ENCODE measurements at regions not wholly inside any gene's neighbourhood (a gene's known extent, or its start where the extent isn't known, plus 50 kb on each side); places are given as distances from the start of the nearest gene placed in this dataset.

DNA sequence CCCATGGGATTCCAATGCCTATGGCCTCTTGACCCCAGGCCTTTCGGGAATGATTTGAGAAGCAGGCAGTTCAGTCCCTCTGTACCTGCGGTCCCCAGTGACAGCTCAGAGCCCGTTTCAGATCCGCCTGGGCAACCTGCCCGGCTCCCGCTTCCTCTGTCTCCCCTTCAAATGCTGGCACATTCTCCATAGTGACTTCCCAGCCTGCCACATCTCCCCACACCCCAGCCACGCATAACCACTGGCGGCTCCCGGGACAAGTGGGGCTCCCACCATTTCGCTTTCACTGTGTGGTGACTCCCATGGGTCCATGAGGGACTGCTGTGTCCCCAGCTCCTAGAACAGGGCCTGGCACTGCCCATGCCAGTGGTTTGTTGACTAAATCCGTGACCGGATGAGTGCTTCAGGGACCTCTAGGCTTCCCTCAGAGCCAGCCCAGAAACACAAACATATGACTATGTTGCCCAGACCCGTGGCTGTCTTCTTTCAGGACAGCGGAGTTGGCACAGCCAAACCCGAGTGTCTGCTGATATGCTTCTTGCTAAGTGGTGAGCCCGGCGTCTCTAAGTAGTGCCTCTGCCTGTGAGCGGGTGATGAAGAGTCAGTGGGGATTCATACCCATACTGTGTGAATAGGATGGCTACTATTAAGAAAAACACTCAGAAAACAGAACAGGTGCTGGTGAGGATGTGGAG is 91.2 kb downstream of the GLI2 start:
- Histone ChIP-seq H3K27ac (0 out of 6 replicates have a peak overlapping the region, but pooled peaks of 1 of the 2 experiments have one; percentile 21), H3K4me2 (no peak overlapping the region)

DNA sequence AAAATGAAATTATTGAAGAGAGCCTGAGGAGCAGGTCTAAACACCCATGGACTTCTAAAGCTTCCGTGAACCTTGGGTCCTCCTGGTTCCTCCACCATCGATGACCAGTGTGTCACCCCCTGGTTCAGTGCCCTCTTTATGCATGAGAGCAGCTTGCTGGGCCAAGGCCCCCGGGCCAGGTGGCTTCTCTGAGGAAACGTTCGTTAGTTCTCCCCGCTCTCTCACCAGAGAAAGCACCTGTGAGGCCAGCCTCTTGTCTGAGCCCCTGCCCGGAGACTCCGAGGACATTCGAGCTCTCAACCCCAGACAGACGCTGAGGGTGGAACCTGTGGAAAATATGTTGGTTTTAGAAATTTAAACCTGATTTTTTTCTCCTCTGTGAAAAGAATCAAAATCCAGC is 92.4 kb downstream of the GLI2 start:
- 0 out of 3 replicates have a peak, but pooled peaks cover 2% of the 10 kb centered on the region for H3K4me1 ChIP-seq
- TF ChIP-seq, protein P1, sequence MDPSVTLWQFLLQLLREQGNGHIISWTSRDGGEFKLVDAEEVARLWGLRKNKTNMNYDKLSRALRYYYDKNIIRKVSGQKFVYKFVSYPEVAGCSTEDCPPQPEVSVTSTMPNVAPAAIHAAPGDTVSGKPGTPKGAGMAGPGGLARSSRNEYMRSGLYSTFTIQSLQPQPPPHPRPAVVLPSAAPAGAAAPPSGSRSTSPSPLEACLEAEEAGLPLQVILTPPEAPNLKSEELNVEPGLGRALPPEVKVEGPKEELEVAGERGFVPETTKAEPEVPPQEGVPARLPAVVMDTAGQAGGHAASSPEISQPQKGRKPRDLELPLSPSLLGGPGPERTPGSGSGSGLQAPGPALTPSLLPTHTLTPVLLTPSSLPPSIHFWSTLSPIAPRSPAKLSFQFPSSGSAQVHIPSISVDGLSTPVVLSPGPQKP (IDR thresholded peaks at IDR 0.05; ENCODE audit: low read depth, low read length) = no peak
- TF ChIP-seq CHD2 (IDR thresholded peaks at IDR 0.05; ENCODE audit: low read length, partially characterized antibody) = no peak
- no peak for TF ChIP-seq SMC3 (IDR thresholded peaks at IDR 0.05)
- no peak for TF ChIP-seq EHMT2 (IDR thresholded peaks at IDR 0.05; ENCODE audit: low read depth)
- TF ChIP-seq RNF2 (IDR thresholded peaks at IDR 0.05; ENCODE audit: borderline replicate concordance, low read depth) = no peak
- TF ChIP-seq ZC3H11A (IDR thresholded peaks at IDR 0.05) = no peak
- TF ChIP-seq RCOR1 (IDR thresholded peaks at IDR 0.05; ENCODE audit: low read depth, low read length) = no peak
- TF ChIP-seq POLR2A (IDR thresholded peaks at IDR 0.05; ENCODE audit: low read length) = no peak
- no peak for TF ChIP-seq FOSL2 (IDR thresholded peaks at IDR 0.05)
- TF ChIP-seq FOSL2 (CRISPR knock-in tag; IDR thresholded peaks at IDR 0.05) = no peak
- ChIA-PET POLR2A (no interaction called here), CTCF (interaction anchor here (1.5 kb wide), 1 partner anchor 12 kb away, joined by 3 read pairs; no protein-coding TSS in a partner anchor)
- H3K4me2 ChIP-seq = no peak overlapping the region
- no peak for ATAC-seq
- WGBS (ENCODE audit: missing lambda C conversion rate) = 90% methylated on average over 10 of the region's 10 CpGs
- H3K27ac ChIP-seq = no peak overlapping the region
- DNase-seq (ENCODE audit: low read depth in 1 of 2, low spot score in 1 of 2) = no peak
- no peak for FAIRE-seq
- no peak overlapping the region for H3K4me3 ChIP-seq
- H3K9me3 ChIP-seq = no peaks in the 10 kb centered on the region

More for the DNA sequence above, 91.2 kb downstream of the GLI2 start:
- no peaks in the 10 kb centered on the region for H3K9me3 ChIP-seq
- H3K4me1 ChIP-seq = 0 out of 3 replicates have a peak, but pooled peaks cover 2% of the 10 kb centered on the region
- 95% methylated on average over 14 of the region's 18 CpGs for WGBS (ENCODE audit: missing lambda C conversion rate)
- DNase-seq (ENCODE audit: low read depth in 1 of 2, low spot score in 1 of 2) (no peak), ATAC-seq (no peak), FAIRE-seq (no peak)
- no peak overlapping the region for H3K4me3 ChIP-seq
- no peak for TF ChIP-seq TP53 (CRISPR knock-in tag; IDR thresholded peaks at IDR 0.05)
- no peak for TF ChIP-seq RNF2 (IDR thresholded peaks at IDR 0.05; ENCODE audit: borderline replicate concordance, low read depth)
- no peak for TF ChIP-seq RFX5 (IDR thresholded peaks at IDR 0.05)
- ChIA-PET CTCF (interaction anchor here (1.3 to 1.5 kb wide), 3 partner anchors 14 to 253 kb away, joined by 3 to 4 read pairs (median 3); no protein-coding TSS in a partner anchor), POLR2A (no interaction called here)

DNA sequence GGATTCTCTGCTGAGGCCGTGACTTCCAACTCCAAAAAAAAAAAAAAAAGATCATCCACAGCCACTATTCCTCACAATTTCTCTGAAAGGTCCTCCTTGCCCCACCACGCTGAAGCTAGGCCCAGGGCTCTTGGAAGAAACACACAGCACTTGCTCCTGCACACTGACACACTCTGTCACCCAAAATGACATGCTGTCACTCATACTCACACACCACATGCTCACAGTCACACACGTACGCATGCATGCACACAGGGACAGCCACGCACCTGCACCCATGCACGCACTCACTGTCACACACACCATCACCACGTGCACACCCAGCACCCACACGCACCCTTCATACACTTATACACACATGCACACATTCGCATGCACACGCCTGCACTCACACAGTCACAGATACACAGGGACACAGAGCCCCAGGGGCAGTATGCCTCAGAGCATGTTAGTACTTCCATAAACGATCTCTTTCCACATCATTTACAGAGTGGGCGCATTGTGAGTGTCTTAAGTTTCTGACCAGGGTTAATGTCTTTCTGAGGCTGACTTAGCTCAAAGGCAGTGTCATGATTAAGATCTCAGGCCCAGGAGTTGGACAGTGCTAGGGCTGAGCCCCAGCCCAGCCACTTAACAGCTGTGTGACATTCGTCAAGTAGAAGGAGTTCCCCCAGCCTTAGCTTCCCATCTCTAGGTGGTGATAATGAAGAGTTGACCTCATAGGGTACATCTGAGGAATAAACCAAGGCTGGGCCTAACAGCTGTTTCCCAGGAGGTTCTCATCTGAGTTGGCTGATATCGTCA is 93.4 kb downstream of the GLI2 start:
- Histone ChIP-seq H3K4me3 (no peak overlapping the region), H3K27ac (no peak overlapping the region), H3K4me2 (no peak overlapping the region), H3K4me1 (0 out of 3 replicates have a peak, but pooled peaks cover 2% of the 10 kb centered on the region), H3K9me3 (no peaks in the 10 kb centered on the region)
- 92% methylated on average over 14 of the region's 14 CpGs for WGBS (ENCODE audit: missing lambda C conversion rate)
- FAIRE-seq = no peak
- ATAC-seq = no peak
- CTCF ChIA-PET = interaction anchor here (1.3 kb wide), 1 partner anchor 31 kb away, joined by 3 read pairs; no protein-coding TSS in a partner anchor
- TF ChIP-seq, protein P2, sequence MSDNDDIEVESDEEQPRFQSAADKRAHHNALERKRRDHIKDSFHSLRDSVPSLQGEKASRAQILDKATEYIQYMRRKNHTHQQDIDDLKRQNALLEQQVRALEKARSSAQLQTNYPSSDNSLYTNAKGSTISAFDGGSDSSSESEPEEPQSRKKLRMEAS (IDR thresholded peaks at IDR 0.05) = no peak
- TF ChIP-seq CHD2 (IDR thresholded peaks at IDR 0.05; ENCODE audit: low read length, partially characterized antibody) (no peak), RNF2 (IDR thresholded peaks at IDR 0.05; ENCODE audit: borderline replicate concordance, low read depth) (no peak), EHF (CRISPR knock-in tag; IDR thresholded peaks at IDR 0.05) (no peak), RCOR1 (IDR thresholded peaks at IDR 0.05; ENCODE audit: low read depth, low read length) (no peak), ESRRA (IDR thresholded peaks at IDR 0.05; ENCODE audit: borderline replicate concordance, low read length) (no peak)
- TF ChIP-seq, protein P1 (IDR thresholded peaks at IDR 0.05; ENCODE audit: low read depth, low read length) = no peak
- DNase-seq (ENCODE audit: low read depth in 1 of 2, low spot score in 1 of 2) = no peak
- POLR2A ChIA-PET = no interaction called here
